H9 (cell line): ENCODE measurements at regions not wholly inside any gene's neighbourhood (a gene's known extent, or its start where the extent isn't known, plus 50 kb on each side); places are given as distances from the start of the nearest gene placed in this dataset.

Source experiments
- DNase-seq: peaks from one replicate; pipeline ENCODE4 v3.0.0-alpha.2; 2017
- H2AFZ ChIP-seq: one replicate; pipeline ENCODE4 v1.6.1; 2013; ENCODE audit warnings: mild to moderate bottlenecking, low read length, control low read depth, moderate library complexity
- H2AK5ac ChIP-seq: 2 replicates; pipeline ENCODE4 v1.6.1; 2013; ENCODE audit warnings: low read length, control low read depth, mixed read lengths; ENCODE audit not compliant: insufficient read length
- H2BK120ac ChIP-seq: one replicate; pipeline ENCODE4 v1.6.1; 2013; ENCODE audit warnings: low read depth, mild to moderate bottlenecking, low read length, control low read depth, inconsistent platforms; ENCODE audit not compliant: poor library complexity, severe bottlenecking
- H2BK12ac ChIP-seq: 2 replicates; pipeline ENCODE4 v1.6.1; 2013; ENCODE audit warnings: low read length, control low read depth, mixed read lengths, low read depth; ENCODE audit not compliant: insufficient read length
- H2BK15ac ChIP-seq: 2 replicates; pipeline ENCODE4 v1.6.1; 2013; ENCODE audit warnings: low read depth, low read length, control low read depth
- H2BK20ac ChIP-seq: one replicate; pipeline ENCODE4 v1.6.1; 2013; ENCODE audit warnings: low read depth, mild to moderate bottlenecking, low read length, control low read depth, inconsistent platforms; ENCODE audit not compliant: poor library complexity, severe bottlenecking
- H2BK5ac ChIP-seq: 2 replicates; pipeline ENCODE4 v1.6.1; 2013; ENCODE audit warnings: low read length, control low read depth, mixed read lengths; ENCODE audit not compliant: insufficient read length
- H3K14ac ChIP-seq: 2 replicates; pipeline ENCODE4 v1.6.1; 2013; ENCODE audit warnings: low read length, control low read depth; ENCODE audit not compliant: insufficient read depth
- H3K18ac ChIP-seq: 2 replicates; pipeline ENCODE4 v1.6.1; 2013; ENCODE audit warnings: low read depth, mild to moderate bottlenecking, mixed read lengths, low read length, control low read depth; ENCODE audit not compliant: insufficient read length
- H3K23ac ChIP-seq: 2 replicates; pipeline ENCODE4 v1.6.1; 2013; ENCODE audit warnings: low read length, control low read depth, mixed read lengths, low read depth; ENCODE audit not compliant: insufficient read length
- H3K23me2 ChIP-seq: 2 replicates; pipeline ENCODE4 v1.6.1; 2013; ENCODE audit warnings: low read depth, mild to moderate bottlenecking, mixed read lengths, low read length, control low read depth; ENCODE audit not compliant: insufficient read length, poor library complexity, severe bottlenecking
- H3K27ac ChIP-seq: 2 replicates; pipeline ENCODE4 v1.5.1; 2013; ENCODE audit warnings: low read length, control low read depth, mixed read lengths, low read depth; ENCODE audit not compliant: insufficient read length
- H3K27me3 ChIP-seq: 2 replicates; pipeline ENCODE4 v1.6.1; 2013; ENCODE audit warnings: low read length, control low read depth, inconsistent platforms; ENCODE audit not compliant: insufficient read depth
- H3K4ac ChIP-seq: 2 replicates; pipeline ENCODE4 v1.6.1; 2013; ENCODE audit warnings: low read depth, mild to moderate bottlenecking, control low read depth, inconsistent platforms, low read length, moderate library complexity
- H3K4me1 ChIP-seq: 2 replicates; pipeline ENCODE4 v1.6.1; 2013; ENCODE audit warnings: low read length, control low read depth, inconsistent platforms; ENCODE audit not compliant: insufficient read depth
- H3K4me2 ChIP-seq: 2 replicates; pipeline ENCODE4 v1.6.1; 2013; ENCODE audit warnings: low read length, control low read depth, mixed read lengths; ENCODE audit not compliant: insufficient read length, insufficient read depth
- H3K56ac ChIP-seq: 2 replicates; pipeline ENCODE4 v1.6.1; 2013; ENCODE audit warnings: low read depth, mild to moderate bottlenecking, mixed read lengths, low read length, control low read depth; ENCODE audit not compliant: insufficient read length
- H3K79me1 ChIP-seq: 2 replicates; pipeline ENCODE4 v1.6.1; 2013; ENCODE audit warnings: low read depth, mild to moderate bottlenecking, moderate library complexity, low read length, control low read depth, inconsistent platforms; ENCODE audit not compliant: insufficient read depth, poor library complexity, severe bottlenecking
- H3K79me2 ChIP-seq: 2 replicates; pipeline ENCODE4 v1.6.1; 2013; ENCODE audit warnings: low read length, control low read depth, inconsistent platforms; ENCODE audit not compliant: insufficient read depth
- H3K9ac ChIP-seq: 2 replicates; pipeline ENCODE4 v1.6.1; 2013; ENCODE audit warnings: low read length, control low read depth, mixed read lengths; ENCODE audit not compliant: insufficient read length; ENCODE audit errors: extremely low read depth
- H3K9me3 ChIP-seq: one replicate; pipeline ENCODE4 v1.6.1; 2013; ENCODE audit warnings: low read depth, low read length, inconsistent platforms; ENCODE audit not compliant: control insufficient read depth
- H3T11ph ChIP-seq: one replicate; pipeline ENCODE4 v1.6.1; 2013; ENCODE audit warnings: mild to moderate bottlenecking, low read length, control low read depth, inconsistent platforms
- H4K20me1 ChIP-seq: one replicate; pipeline ENCODE4 v1.6.1; 2013; ENCODE audit not compliant: control insufficient read depth, insufficient read length, insufficient read depth
- H4K5ac ChIP-seq: 2 replicates; pipeline ENCODE4 v1.6.1; 2013; ENCODE audit warnings: low read depth, mild to moderate bottlenecking, mixed read lengths, low read length, control low read depth; ENCODE audit not compliant: insufficient read length
- H4K8ac ChIP-seq: replicated peaks from 2 replicates; pipeline ENCODE4 v1.6.1; 2013; ENCODE audit warnings: low read length, control low read depth, mixed read lengths, low read depth; ENCODE audit not compliant: insufficient read length
- H4K91ac ChIP-seq: 2 replicates; pipeline ENCODE4 v1.6.1; 2013; ENCODE audit warnings: low read depth, mild to moderate bottlenecking, moderate library complexity, mixed read lengths, low read length, control low read depth; ENCODE audit not compliant: insufficient read length
- H3K27ac Mint-ChIP-seq, 3 experiments: 2 replicates in 2 of 3; 3 replicates in 1 of 3; pipeline ENCODE4 v1.8.0; 2020 to 2021; ENCODE audit warnings: mixed read lengths in 3 of 3, mild to moderate bottlenecking in 1 of 3, moderate library complexity in 1 of 3
- H3K27me3 Mint-ChIP-seq: 2 replicates; pipeline ENCODE4 v1.8.0; 2021; ENCODE audit warnings: low read depth, mild to moderate bottlenecking, moderate library complexity, mixed read lengths
- H3K36me3 Mint-ChIP-seq, 3 experiments: 2 replicates in 2 of 3; 3 replicates in 1 of 3; pipeline ENCODE4 v1.8.0; 2020 to 2021; ENCODE audit warnings: low read depth in 3 of 3, mixed read lengths in 3 of 3; ENCODE audit not compliant: insufficient read depth in 1 of 3
- H3K4me1 Mint-ChIP-seq, 2 experiments: 2 replicates each; pipeline ENCODE4 v1.8.0; 2020; ENCODE audit warnings: mixed read lengths in 2 of 2
- H3K4me3 Mint-ChIP-seq, 2 experiments: 2 replicates in 1 of 2; 3 replicates in 1 of 2; pipeline ENCODE4 v1.8.0; 2020 to 2021; ENCODE audit warnings: mild to moderate bottlenecking in 2 of 2, mixed read lengths in 2 of 2, moderate library complexity in 1 of 2
- H3K9me3 Mint-ChIP-seq, 2 experiments: 2 replicates in 1 of 2; 3 replicates in 1 of 2; pipeline ENCODE4 v1.8.0; 2020; ENCODE audit warnings: mild to moderate bottlenecking in 2 of 2, mixed read lengths in 2 of 2, moderate library complexity in 1 of 2
- CTCF ChIP-seq: fragments of 200-600 bp; sonication (generic); conservative IDR thresholded peaks from 3 replicates; pipeline ENCODE4 v1.8.0; 2021; ENCODE audit warnings: antibody characterized with exemption, mild to moderate bottlenecking

GRCh38 chr5:3167473-3167872, 416.0 kb upstream of the IRX2 start:
- Histone ChIP-seq H3K56ac (no peak overlapping the region), H3K4ac (no peak overlapping the region), H3T11ph (no peak overlapping the region), H2AFZ (no peak overlapping the region), H3K4me1 (no peaks in the 10 kb centered on the region), H2BK120ac (no peak overlapping the region), H2BK15ac (no peak overlapping the region), H2BK5ac (no peak overlapping the region), H3K27me3 (no peaks in the 10 kb centered on the region), H3K23ac (no peak overlapping the region), H3K14ac (no peak overlapping the region), H2AK5ac (no peak overlapping the region), H2BK20ac (no peak overlapping the region), H4K8ac (no peak overlapping the region), H3K9ac (no peak overlapping the region), H3K23me2 (no peaks in the 10 kb centered on the region), H2BK12ac (no peak overlapping the region), H3K18ac (no peak overlapping the region), H3K27ac (no peak overlapping the region), H4K5ac (no peak overlapping the region), H4K91ac (no peak overlapping the region), H3K79me1 (no peaks in the 10 kb centered on the region), H3K79me2 (no peaks in the 10 kb centered on the region), H4K20me1 (no peaks in the 10 kb centered on the region), H3K9me3 (no peaks in the 10 kb centered on the region), H3K4me2 (no peak overlapping the region)
- H3K4me1 Mint-ChIP-seq = no peaks in the 10 kb centered on the region; a peak in 1 of 4 replicates
- peaks cover 10 to 28% (median 24%) of the 10 kb centered on the region in 3 experiments for H3K36me3 Mint-ChIP-seq
- no peak overlapping the region for H3K4me3 Mint-ChIP-seq
- no peak overlapping the region for H3K27ac Mint-ChIP-seq
- H3K9me3 Mint-ChIP-seq = peaks cover 33 to 40% of the 10 kb centered on the region in 2 experiments
- no peak for TF ChIP-seq CTCF
- no peak for DNase-seq
- H3K27me3 Mint-ChIP-seq = peaks cover 3% of the 10 kb centered on the region; the same call in 1 of the 2 replicates
